HG02763 (cell line): ENCODE measurements at regions not wholly inside any gene's neighbourhood (a gene's known extent, or its start where the extent isn't known, plus 50 kb on each side); places are given as distances from the start of the nearest gene placed in this dataset.
"Not testable (repeated sequence)": the region's sequence is repeated elsewhere in the genome, so short reads cannot be mapped to it uniquely, and the experiment has no call there.

Source experiments
- ATAC-seq: cut with Tn5 transposase; IDR thresholded peaks from one replicate; pipeline ENCODE4 v1.9.1; 2021; ENCODE audit warnings: mild to moderate bottlenecking, moderate library complexity; ENCODE audit not compliant: unreplicated experiment

DNA sequence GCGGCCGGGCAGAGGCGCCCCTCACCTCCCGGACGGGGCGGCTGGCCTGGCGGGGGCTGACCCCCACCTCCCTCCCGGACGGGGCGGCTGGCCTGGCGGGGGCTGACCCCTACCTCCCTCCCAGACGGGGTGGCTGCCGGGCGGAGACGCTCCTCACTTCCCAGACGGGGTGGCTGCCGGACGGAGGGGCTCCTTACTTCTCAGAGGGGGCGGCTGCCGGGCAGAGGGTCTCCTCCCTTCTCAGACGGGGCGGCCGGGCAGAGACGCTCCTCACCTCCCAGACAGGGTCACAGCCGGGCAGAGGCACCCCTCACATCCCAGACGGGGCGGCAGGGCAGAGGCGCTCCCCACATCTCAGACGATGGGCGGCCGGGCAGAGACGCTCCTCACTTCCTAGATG, 321.8 kb upstream of the SGCG start:
- not testable (repeated sequence) for ATAC-seq

DNA sequence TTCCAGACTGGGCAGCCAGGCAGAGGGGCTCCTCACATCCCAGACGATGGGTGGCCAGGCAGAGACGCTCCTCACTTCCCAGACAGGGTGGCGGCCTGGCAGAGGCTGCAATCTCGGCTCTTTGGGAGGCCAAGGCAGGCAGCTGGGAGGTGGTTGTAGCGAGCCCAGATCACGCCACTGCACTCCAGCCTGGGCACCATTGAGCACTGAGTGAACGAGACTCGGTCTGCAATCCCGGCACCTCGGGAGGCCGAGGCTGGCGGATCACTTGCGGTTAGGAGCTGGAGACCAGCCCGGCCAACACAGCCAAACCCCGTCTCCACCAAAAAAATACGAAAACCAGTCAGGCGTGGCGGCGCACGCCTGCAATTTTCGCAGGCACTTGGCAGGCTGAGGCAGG, 321.4 kb upstream of the SGCG start:
- not testable (repeated sequence) for ATAC-seq

DNA sequence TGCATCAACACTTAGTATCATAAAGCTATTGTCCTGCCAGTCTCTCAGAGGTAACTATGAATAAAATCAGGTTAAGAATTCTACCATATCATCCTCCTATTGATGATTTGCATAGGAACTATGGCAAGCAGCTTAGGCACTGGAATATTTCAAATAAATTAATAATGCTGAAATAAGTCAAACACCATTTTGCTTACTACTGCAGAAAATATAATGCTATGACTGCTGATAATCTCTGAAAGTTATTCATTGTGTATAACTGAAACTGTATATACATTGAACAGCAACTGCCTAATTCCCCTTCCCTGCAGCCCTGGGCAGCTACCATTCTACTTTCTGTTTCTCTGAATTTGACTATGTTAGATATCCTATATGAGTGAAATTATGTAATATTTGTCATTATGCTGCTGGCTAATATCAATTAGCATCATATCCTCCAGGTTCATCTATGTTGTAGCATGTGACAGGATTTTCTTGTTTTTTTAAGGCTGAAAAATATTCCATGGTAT, 318.8 kb upstream of the SGCG start:
- ATAC-seq: no peak

DNA sequence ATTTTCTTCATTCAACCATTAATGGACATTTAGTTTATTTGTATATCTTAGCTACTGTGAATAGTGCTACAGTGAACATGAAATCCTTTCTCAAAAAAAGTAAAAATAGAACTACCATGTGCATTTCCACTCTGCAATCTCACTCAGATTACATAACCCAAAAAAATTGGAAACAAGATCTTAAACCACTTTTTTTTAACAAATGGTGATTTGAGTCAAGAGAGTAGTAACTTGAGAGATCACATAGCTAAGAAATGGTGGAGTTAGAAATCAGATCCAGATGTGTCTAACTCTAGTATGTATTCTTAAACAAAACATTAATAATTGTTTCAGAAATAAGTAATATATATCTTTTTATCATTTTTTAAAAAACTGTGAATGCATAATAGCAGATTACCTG, 318.3 kb upstream of the SGCG start:
- ATAC-seq: no peak

DNA sequence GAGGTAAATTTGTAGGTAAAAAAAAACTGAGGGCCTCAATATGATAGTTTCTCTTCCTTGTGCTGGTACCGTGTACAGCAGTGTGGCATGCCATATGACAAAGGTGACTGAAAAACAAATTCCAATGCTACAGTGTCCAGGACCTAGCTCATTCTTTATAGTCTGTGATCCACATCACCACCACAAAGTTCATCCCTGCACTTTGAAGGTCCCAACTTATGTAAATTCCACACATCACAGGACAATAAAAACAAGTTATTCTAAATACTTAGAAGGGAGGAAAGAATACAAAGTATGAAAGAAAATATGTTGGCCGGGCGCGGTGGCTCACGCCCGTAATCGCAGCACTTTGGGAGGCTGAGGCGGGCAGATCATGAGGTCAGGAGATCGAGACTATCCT, 314.6 kb upstream of the SGCG start:
- ATAC-seq: no peak

DNA sequence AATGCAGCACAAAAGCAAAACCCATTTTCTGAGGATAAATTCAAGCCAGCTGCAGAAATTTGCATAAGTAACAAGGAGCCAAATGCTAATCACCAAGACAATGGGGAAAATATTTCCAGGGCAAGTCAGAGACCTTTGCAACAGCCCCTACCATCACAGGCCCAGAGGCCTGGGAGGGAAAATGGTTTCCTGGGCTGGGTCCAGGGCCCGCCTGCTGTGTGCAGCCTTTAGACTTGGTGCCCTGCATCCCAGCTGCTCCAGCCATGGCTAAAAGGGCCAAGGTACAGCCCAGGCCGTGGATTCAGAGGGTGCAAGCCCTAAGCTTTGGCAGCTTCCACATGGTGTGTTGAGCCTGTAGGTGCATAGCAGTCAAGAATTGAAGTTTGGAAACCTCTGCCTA, 309.5 kb upstream of the SGCG start:
- ATAC-seq: no peak

DNA sequence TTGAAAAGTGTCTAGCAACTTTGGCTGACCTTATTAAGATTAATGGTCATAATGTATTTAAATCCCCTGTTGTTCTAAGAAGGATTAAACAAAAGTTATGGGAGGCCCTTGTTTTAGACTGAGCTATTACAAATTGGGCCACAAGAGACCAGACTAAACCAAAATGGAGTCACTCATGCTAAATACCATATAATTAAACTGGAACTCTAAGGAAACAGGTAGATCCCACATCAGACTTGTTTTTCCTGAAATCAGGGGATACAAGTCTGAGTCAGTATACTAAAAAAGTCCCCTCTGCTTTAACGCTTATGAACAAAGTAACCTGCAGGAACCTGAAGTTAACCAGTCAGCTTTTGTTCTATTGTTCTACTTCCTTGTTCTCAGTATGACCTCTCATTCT, 305.9 kb upstream of the SGCG start:
- ATAC-seq: no peak

DNA sequence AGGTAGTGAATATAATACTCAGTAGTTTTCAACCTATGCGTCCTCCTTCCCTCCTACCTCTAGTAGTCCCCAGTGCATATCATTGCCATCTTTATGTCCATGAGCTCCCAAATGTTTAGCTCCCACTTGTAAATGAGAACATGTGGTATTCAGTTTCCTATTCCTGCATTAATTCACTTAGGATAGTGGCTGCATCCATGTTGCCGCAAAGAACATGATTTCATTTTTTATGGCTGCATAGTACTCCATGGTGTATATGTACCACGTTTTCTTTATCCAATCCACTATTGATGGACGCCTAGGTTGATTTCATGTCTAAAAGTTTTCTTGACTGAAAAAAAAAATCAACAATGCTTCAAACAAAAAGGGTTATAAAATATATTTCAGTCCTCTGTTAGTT, 303.4 kb upstream of the SGCG start:
- ATAC-seq: no peak

DNA sequence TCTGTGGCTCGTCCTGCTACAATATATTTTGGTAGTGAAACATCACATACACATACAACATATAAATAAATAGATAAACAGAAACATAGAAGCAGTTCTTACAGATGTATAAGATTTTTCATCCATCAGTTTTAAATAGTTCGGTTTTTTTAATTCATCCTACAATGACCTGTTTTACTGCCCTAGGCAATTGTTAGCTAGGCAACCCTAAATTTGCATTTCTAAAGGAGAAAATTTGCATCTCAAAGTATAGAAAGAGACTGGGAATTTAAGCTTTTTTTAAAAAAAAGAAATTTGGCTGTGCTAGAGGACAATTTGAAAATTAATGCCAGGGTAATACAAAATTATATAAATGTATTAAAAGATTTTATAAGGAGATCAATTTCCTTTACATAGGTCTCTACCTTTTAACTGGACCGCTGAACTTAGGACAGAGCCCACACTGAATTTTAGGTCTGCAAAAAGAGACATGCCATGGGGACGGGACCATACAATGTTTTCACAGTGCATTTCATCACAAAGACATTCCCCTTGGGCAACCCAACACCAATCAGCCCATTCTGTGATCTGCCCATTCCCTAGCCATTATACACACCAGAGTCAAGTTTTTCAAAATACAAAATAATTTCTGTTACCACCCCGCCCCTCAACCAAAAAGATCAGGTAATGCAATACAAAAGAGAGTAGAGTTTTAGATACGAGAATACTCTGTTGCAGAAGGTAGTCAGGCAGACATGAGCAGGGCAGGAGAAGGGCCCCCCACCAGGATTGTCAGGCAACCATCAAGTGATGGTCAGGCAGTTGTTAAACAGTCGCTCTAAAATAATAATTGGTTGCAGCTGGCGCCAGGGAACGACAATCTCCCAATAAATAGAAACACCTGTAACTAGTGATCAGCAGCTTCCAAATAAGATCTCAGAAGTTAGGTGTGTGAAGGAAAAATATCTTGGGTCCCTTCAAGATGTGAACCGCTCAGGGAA, 299.7 kb upstream of the SGCG start:
- ATAC-seq: no peak

DNA sequence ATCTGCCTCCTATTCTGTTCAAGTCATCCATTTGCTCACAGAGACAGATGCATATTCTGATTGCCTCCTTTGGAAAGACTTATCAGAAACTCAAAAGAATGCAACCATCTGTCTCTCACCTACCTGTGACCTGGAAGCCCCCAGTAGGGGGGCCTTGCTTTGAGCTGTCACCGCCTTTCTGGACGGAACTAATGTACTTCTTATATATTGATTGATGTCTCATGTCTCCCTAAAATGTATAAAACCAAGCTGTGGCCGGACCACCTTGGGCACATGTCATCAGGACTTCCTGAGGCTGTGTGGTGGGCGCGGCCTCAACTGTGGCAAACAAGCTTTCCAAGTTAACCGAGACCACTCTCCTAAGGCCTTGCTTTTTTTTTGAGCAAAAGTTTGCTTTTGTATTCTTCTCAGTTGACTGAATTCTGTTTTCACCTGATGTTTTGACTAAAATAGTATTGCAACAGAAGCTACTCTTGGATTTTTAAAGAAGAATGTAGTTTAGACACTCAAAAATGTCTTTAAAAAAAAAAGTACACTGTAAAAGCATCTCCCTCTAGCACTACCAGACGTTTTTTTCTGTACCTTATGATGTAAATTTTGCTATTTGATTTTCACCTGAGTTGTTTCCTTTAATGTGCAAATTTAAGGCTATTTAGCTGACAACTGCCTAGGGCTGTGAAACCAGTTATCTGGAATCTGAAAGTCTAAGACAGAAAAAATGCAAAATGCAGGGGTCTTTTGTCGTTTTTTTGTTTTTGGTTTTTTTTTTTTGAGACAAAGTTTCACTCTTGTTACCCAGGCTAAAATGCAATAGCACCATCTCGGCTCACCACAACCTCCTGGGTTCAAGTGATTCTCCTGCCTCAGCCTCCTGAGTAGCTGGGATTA, 298.8 kb upstream of the SGCG start:
- ATAC-seq: not testable (repeated sequence)

DNA sequence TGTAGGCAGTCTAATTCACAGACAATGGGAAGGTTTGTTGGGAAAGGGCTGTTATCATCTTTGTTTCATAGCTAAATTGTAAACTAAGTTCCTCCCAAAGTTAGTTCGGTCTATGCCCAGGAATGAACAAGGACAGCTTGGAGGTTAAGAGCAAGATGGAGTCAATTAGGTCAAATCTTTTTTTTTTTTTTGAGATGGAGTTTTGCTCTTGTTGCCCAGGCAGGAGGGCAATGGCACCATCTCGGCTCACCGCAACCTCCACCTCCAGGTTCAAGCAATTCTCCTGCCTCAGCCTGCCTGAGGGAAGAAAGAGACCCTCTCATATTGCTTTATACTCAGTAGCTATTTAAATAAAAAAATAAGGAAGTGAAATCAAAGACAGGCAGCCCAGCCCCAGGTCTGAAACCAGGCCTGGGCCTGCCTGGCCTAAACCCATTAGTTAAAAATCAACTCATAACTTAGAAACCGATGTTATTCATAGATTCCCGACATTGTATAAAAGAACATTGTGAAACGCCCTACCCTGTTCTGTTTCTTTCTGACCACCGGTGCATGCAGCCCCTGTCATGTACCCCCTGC, 297.4 kb upstream of the SGCG start:
- peak; percentile 56 for ATAC-seq

DNA sequence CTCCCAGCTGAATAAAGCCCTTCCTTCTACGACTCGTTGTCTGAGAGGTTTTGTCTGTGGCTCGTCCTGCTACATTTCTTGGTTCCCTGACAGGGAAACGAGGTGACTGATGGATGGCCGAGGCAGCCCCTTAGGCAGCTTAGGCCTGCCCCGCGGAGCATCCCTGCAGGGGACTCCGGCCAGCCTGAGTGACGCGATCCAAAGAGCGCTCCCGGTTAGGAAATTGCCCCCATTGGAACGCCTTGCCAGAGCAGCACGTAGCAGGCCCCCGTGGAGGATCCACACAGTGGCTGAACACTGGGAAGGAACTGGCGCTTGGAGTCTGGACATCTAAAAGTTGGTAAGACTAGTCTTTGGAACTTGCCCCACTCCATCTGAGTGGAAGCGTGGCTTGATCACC, 296.8 kb upstream of the SGCG start:
- ATAC-seq: no peak

DNA sequence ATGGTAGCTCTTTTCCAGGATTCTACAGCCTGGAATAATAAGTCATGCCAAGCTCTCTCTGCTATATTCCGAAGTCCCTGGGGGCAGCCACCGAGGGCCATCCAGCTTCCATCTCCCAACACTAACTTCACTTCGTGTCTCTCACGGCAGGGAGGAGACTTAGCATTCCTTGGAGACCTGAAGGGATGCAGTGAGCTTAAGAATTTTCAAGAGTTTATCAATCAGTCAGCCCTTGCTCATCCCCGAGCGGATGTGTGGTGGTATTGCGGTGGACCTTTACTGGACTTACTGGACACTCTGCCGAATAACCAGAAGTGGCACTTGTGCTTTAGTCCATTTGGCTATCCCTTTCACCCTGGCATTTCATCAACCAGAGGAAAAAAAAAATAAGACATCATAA, 294.7 kb upstream of the SGCG start:
- ATAC-seq: not testable (repeated sequence)

DNA sequence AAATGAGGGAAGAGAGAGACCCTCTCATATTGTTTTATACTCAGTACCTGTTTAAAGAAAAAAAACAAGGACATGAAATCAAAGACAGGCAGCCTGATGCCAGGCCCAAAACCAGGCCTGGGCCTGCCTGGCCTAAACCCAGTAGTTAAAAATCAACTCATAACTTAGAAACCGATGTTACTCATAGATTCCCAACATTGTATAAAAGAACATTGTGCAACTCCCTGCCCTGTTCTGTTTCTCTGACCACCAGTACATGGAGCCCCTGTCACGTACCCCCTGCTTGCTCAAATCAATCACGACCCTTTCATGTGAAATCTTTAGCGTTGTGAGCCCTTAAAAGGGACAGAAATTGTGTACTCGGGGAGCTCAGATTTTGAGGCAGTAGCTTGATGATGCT, 291.4 kb upstream of the SGCG start:
- not testable (repeated sequence) for ATAC-seq

DNA sequence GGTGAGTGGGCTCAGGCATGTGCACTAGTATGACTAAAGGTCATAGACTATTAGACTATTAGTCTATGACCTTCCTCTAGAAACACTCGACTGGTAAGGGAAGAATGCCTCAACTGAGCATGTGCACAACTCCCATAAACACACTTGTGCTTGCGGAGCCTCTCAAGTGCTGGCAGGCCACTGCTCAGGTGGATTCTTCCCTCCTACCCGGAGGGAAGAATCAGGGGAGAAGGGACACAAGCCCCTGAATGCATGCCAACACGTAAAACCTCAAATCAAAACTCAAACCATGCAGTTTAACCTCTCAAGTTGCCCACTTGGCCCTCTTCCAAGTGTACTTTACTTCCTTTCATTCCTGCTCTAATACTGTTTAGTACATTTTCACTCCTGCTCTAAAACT, 287.6 kb upstream of the SGCG start:
- no peak for ATAC-seq

DNA sequence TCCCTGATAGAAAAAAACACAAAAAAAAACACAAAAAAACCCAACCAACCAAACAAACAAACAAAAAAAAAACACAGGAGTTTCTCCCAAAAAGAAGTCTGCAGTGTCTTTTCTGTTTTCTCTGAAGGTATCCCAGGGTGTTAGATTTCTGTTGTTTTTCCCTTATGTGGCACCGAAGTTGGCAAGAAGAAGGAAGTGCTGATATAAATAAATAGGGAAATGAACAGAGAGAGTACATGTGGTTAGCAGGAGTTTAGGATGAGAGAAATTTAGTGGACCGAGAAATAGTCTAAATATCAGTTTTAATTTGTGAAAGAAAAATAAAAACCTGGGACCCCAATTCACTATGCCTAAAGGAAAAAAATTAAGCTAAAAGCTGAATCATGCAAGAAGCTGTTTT, 287.0 kb upstream of the SGCG start:
- ATAC-seq: no peak

DNA sequence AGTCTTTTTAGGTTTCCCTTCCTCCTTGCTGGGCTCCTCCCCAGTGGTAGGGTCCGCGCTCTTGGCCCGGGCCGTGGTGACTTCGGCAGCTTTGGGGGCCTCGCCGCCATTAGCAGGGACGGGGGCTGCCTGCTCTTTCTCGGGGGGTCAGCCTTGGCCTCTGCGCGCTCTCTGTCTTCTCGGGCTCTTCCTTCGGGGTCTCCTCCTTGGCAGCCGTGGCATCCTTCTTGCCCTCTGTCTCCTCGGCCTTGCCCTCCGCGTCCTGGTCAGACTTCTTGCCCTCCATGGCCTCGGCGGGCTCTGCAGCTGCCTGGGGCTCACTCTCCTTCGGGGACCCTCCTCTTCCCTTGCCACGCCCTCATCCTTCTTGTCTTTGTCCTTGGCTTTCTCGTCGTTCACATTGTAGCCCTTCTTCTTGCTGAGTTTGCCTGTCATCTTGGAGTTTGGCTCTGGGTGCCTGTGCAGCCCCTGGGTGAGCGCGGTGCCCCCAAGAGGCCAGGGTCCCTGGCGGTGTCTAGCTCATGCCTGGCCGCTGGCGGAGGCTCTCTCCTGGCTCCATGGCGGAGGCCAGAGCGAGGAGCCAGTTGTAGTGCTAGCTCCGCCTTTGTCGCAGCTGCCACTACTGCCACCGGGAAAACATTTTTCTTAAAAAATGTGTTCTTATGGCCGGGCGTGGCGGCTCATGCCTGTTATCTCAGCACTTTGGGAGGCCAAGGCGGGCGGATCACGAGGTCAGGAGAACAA, 283.0 kb upstream of the SGCG start:
- no peak for ATAC-seq

DNA sequence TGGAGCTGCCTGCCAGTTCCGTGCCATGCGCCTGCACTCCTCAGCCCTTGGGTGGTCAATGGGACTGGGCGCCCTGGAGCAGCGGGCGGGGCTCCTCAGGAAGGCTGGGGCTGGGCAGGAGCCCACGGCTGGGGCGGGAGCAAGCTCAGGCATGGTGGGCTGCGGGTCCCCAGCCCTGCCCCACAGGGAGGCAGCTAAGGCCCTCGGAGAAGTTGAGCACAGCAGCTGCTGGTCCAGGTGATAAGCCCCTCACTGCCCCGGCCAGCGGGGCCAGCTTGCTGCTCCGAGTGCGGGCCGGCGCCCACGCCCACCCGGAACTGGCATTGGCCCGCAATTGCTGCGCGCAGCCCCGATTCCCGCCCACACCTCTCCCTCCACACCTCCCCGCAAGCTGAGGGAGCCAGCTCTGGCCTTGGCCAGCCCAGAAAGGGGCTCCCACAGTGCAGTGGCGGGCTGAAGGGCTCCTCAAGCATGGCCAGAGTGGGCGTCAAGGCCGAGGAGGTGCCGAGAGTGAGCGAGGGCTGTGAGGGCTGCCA, 280.3 kb upstream of the SGCG start:
- not testable (repeated sequence) for ATAC-seq

DNA sequence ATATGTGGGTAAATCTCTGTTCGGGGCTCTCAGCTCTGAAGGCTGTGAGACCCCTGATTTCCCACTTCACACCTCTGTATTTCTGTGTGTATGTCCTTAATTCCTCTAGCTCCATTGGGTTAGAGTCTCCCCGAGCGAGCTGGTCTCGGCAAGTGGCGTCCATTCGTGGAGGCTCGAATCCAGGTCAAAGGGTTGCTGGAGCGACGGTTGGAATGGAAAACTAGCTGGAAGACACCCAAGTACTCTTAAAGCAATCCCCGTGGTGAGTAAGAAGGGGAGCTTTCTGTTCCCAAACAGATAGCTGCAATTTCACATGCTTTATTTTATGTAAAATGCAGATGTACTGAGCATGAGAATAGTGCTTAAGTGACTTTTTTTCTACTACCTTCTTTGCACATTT, 277.5 kb upstream of the SGCG start:
- ATAC-seq: no peak

DNA sequence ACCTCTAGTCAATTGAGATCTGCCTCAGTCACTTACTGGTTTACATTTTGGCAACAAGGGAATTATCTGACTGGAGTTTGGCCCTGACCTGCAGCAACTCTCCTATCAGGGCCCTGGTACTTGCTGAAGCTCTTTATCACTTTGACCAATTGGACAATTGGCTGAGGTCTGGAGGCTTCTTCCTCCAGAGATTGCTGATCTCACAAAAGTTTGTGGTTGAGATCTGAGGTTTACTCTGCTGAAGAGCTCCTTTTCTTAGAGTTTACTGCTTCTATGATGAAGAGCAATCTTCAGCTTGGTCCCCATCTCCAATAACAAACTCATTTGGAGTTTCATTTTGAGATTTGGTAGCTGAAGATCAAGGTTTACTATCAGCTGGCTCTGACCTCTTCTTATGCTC, 276.9 kb upstream of the SGCG start:
- ATAC-seq: no peak
